ENCODE measurements at regions not wholly inside any gene's neighbourhood (a gene's known extent, or its start where the extent isn't known, plus 50 kb on each side); places are given as distances from the start of the nearest gene placed in this dataset.

- TF ChIP-seq POLR2A (IDR thresholded peaks at IDR 0.05) (no peak), CTCF (IDR thresholded peaks at IDR 0.05) (no peak)
Measured at GRCh38 chr5:61730866-61731265, 398.8 kb downstream of the ZSWIM6 start.
